Stomach (tissue), 4 donors: ENCODE measurements at regions not wholly inside any gene's neighbourhood (a gene's known extent, or its start where the extent isn't known, plus 50 kb on each side); places are given as distances from the start of the nearest gene placed in this dataset.

Source experiments
- POLR2A ChIP-seq, 4 donors: fragments of 450-650 bp; IDR thresholded peaks; one replicate each; pipeline ENCODE4 v1.6.1; 2016; ENCODE audit warnings: antibody characterized with exemption in 4 of 4, control low read depth in 2 of 4, mild to moderate bottlenecking in 1 of 4, moderate library complexity in 1 of 4
- POLR2AphosphoS5 ChIP-seq, 3 donors: sonication (generic); formaldehyde crosslinking; IDR thresholded peaks; one replicate each; pipeline ENCODE4 v1.6.1; 2016; ENCODE audit warnings: antibody characterized with exemption in 3 of 3

DNA sequence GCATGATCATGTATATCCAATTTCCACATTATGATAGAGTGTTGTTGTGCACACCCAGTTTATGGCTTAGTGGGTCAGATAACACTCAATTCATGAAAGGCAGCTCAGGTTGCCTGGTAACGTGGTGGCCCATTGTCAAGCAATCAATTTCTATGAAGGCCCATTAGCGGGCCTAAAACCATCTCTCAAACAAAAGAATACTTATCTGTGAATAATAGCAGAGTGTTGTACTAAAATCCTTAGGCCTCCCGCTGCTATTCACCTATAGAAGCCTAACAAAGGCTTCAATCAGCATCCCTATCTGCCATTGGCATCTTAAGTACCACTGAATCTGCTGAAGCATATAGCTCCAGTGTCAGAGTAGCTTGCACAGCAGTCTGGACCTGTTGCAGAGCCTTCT, 849.6 kb upstream of the POU3F4 start:
- TF ChIP-seq POLR2A (IDR thresholded peaks at IDR 0.05) (no peak), POLR2AphosphoS5 (IDR thresholded peaks at IDR 0.05) (no peak)
